ENCODE measurements at regions not wholly inside any gene's neighbourhood (a gene's known extent, or its start where the extent isn't known, plus 50 kb on each side); places are given as distances from the start of the nearest gene placed in this dataset.

GRCh38 chr5:115708819-115709477 lies 83.1 kb upstream of the TMED7 start:
- no peak for TF ChIP-seq CTCF (IDR thresholded peaks at IDR 0.05; ENCODE audit: insufficient read depth, low read depth, low read length)
- H3K4me3 ChIP-seq (ENCODE audit: low read depth, low read length) = no peak overlapping the region
- ChIA-PET CTCF (no interaction called here), POLR2A (no interaction called here)
- DNase-seq (ENCODE audit: low read depth) = no peak
- no peaks in the 10 kb centered on the region for H3K27me3 ChIP-seq (ENCODE audit: control insufficient read depth, insufficient read depth, low read length)
- H3K36me3 ChIP-seq (ENCODE audit: control insufficient read depth, insufficient read depth, low read length) = no peaks in the 10 kb centered on the region

- DNase-seq (ENCODE audit: low read depth) = no peak
- ChIA-PET CTCF (no interaction called here), POLR2A (no interaction called here)
- Histone ChIP-seq H3K36me3 (ENCODE audit: control insufficient read depth, insufficient read depth, low read length) (no peaks in the 10 kb centered on the region), H3K4me3 (ENCODE audit: low read depth, low read length) (no peak overlapping the region), H3K27me3 (ENCODE audit: control insufficient read depth, insufficient read depth, low read length) (no peaks in the 10 kb centered on the region)
- no peak for TF ChIP-seq CTCF (IDR thresholded peaks at IDR 0.05; ENCODE audit: insufficient read depth, low read depth, low read length)
These were observed 77.7 kb upstream of the TMED7 start for GRCh38 chr5:115703514-115703913.

GRCh38 chr5:115702025-115702424 lies 76.2 kb upstream of the TMED7 start:
- ChIA-PET POLR2A (no interaction called here), CTCF (no interaction called here)
- Histone ChIP-seq H3K27me3 (ENCODE audit: control insufficient read depth, insufficient read depth, low read length) (no peaks in the 10 kb centered on the region), H3K4me3 (ENCODE audit: low read depth, low read length) (no peak overlapping the region), H3K36me3 (ENCODE audit: control insufficient read depth, insufficient read depth, low read length) (no peaks in the 10 kb centered on the region)
- no peak for TF ChIP-seq CTCF (IDR thresholded peaks at IDR 0.05; ENCODE audit: insufficient read depth, low read depth, low read length)
- DNase-seq (ENCODE audit: low read depth) = no peak

- TF ChIP-seq CTCF (IDR thresholded peaks at IDR 0.05; ENCODE audit: insufficient read depth, low read depth, low read length) = no peak
- ChIA-PET CTCF (interaction anchor here (1.0 kb wide), 1 partner anchor 55 kb away, joined by 3 read pairs; no protein-coding TSS in a partner anchor), POLR2A (no interaction called here)
- DNase-seq (ENCODE audit: low read depth) = no peak
- Histone ChIP-seq H3K4me3 (ENCODE audit: low read depth, low read length) (no peak overlapping the region), H3K27me3 (ENCODE audit: control insufficient read depth, insufficient read depth, low read length) (no peaks in the 10 kb centered on the region), H3K36me3 (ENCODE audit: control insufficient read depth, insufficient read depth, low read length) (no peaks in the 10 kb centered on the region)
These were observed 74.1 kb upstream of the TMED7 start for GRCh38 chr5:115699967-115700366.

GRCh38 chr5:115696141-115696650 lies 70.4 kb upstream of the TMED7 start:
- ChIA-PET POLR2A (no interaction called here), CTCF (interaction anchor here (0.5 kb wide), 1 partner anchor 102 kb away, joined by 3 read pairs; no protein-coding TSS in a partner anchor)
- H3K4me3 ChIP-seq (ENCODE audit: low read depth, low read length) = no peak overlapping the region

More at GRCh38 chr5:115696141-115696650, 70.4 kb upstream of the TMED7 start:
- no peak for TF ChIP-seq CTCF (IDR thresholded peaks at IDR 0.05; ENCODE audit: insufficient read depth, low read depth, low read length)
- no peak for DNase-seq (ENCODE audit: low read depth)
- H3K36me3 ChIP-seq (ENCODE audit: control insufficient read depth, insufficient read depth, low read length) = no peaks in the 10 kb centered on the region
- no peaks in the 10 kb centered on the region for H3K27me3 ChIP-seq (ENCODE audit: control insufficient read depth, insufficient read depth, low read length)

All from BJ (cell line).